H1 (cell line): ENCODE measurements at regions not wholly inside any gene's neighbourhood (a gene's known extent, or its start where the extent isn't known, plus 50 kb on each side); places are given as distances from the start of the nearest gene placed in this dataset.

Experiments
- CHD2 ChIP-seq: IDR thresholded peaks from 2 replicates; pipeline ENCODE4 v1.6.1; 2012; ENCODE audit warnings: low read length, improper control_type of control experiment
- CREB1 ChIP-seq: IDR thresholded peaks from 2 replicates; pipeline ENCODE4 v1.6.1; 2012; ENCODE audit warnings: inconsistent platforms
- CTCF ChIP-seq, 3 experiments: IDR thresholded peaks; 1 replicate in 2 of 3; 2 replicates in 1 of 3; pipeline versions ENCODE4 v1.5.1 to v1.6.1; 2011; ENCODE audit warnings: low read length in 3 of 3, mild to moderate bottlenecking in 3 of 3, inconsistent platforms in 2 of 3, low read depth in 1 of 3, moderate library complexity in 1 of 3; ENCODE audit not compliant: insufficient read depth in 1 of 3; ENCODE audit errors: control extremely low read depth in 1 of 3
- EZH2 ChIP-seq: fragments of 200-600 bp; sonication (generic); IDR thresholded peaks from 2 replicates; pipeline ENCODE4 v1.7.1; 2012; ENCODE audit warnings: low read depth, mild to moderate bottlenecking, moderate library complexity, low read length, inconsistent platforms; ENCODE audit not compliant: severe bottlenecking
- HDAC2 ChIP-seq, 2 experiments: fragments of 300-600 bp in 1 of 2; sonication (generic) in 1 of 2; IDR thresholded peaks; 2 replicates each; pipeline ENCODE4 v1.6.1; 2011 to 2012; ENCODE audit warnings: low read depth in 2 of 2, low read length in 2 of 2, mild to moderate bottlenecking in 2 of 2, moderate library complexity in 2 of 2, borderline replicate concordance in 1 of 2, inconsistent platforms in 1 of 2
- MAFK ChIP-seq: IDR thresholded peaks from 2 replicates; pipeline ENCODE4 v1.6.1; 2012; ENCODE audit warnings: low read depth, mild to moderate bottlenecking, improper control_type of control experiment, low read length
- SUZ12 ChIP-seq: fragments of 200-600 bp; sonication (generic); IDR thresholded peaks from 2 replicates; pipeline ENCODE4 v1.6.1; 2012; ENCODE audit warnings: mild to moderate bottlenecking, inconsistent platforms, low read length, moderate library complexity, mixed read lengths
- TF ChIP-seq, protein P1 (sequence below): IDR thresholded peaks from 2 replicates; pipeline ENCODE4 v1.6.1; 2012; ENCODE audit warnings: inconsistent platforms

DNA sequence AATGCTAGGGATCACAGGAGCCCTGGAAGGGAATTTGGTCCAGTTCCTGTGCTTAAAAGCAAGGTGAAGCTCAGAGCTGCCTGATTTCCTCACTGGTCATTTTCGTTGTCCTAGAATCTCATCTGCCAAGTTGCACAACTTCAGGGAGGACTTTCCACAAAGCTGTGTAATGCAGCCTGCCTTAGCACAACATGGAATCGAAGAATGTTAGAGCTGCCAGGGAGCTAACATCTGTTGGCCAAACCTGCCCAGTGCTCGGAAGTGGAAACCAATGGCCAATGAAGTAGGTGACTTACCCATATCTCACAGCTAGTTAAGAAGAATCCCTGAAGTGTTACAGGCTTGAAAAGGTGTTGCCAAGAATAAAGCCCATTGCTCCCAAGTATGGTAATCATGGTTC lies 79.9 kb upstream of the SSTR1 start (continued):
- no peak for TF ChIP-seq CTCF (IDR thresholded peaks at IDR 0.05; ENCODE audit: control extremely low read depth in 1 of 3, insufficient read depth in 1 of 3, low read depth in 1 of 3, low read length in 3 of 3)
- TF ChIP-seq MAFK = no peak
- no peak for TF ChIP-seq SUZ12
- TF ChIP-seq CREB1 = no peak
- TF ChIP-seq EZH2 = no peak
- no peak for TF ChIP-seq HDAC2 (IDR thresholded peaks at IDR 0.05; ENCODE audit: borderline replicate concordance in 1 of 2, low read depth in 2 of 2, low read length in 2 of 2)
- TF ChIP-seq, protein P1, sequence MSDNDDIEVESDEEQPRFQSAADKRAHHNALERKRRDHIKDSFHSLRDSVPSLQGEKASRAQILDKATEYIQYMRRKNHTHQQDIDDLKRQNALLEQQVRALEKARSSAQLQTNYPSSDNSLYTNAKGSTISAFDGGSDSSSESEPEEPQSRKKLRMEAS = no peak
- no peak for TF ChIP-seq CHD2
